OCI-LY1 (cell line): ENCODE measurements at regions not wholly inside any gene's neighbourhood (a gene's known extent, or its start where the extent isn't known, plus 50 kb on each side); places are given as distances from the start of the nearest gene placed in this dataset.

Experiments
- CTCF ChIP-seq: fragments of 200-600 bp; sonication (generic), shearing (Covaris generic); IDR thresholded peaks from 2 replicates; pipeline ENCODE4 v1.5.1; 2017; ENCODE audit warnings: mild to moderate bottlenecking, antibody characterized with exemption, low read length, moderate library complexity, mixed read lengths
- EZH2 ChIP-seq: fragments of 200-600 bp; sonication (generic), shearing (Covaris generic); IDR thresholded peaks from 2 replicates; pipeline ENCODE4 v1.8.0; 2017; ENCODE audit warnings: borderline replicate concordance, mixed run types, mild to moderate bottlenecking, antibody characterized with exemption, low read length, moderate library complexity, mixed read lengths

- TF ChIP-seq CTCF (no peak), EZH2 (no peak)
Observed at GRCh38 chr1:30325999-30326398, 397.4 kb downstream of the MATN1 start.
